GM12892 (cell line): ENCODE measurements at regions not wholly inside any gene's neighbourhood (a gene's known extent, or its start where the extent isn't known, plus 50 kb on each side); places are given as distances from the start of the nearest gene placed in this dataset.

ENCODE experiments used
- POLR2A ChIP-seq: IDR thresholded peaks from 2 replicates; pipeline ENCODE4 v1.6.1; 2011; ENCODE audit warnings: low read depth, low read length, control low read depth
- POLR2AphosphoS5 ChIP-seq: IDR thresholded peaks from 2 replicates; pipeline ENCODE4 v1.6.1; 2011; ENCODE audit warnings: low read depth, low read length, control low read depth
- TAF1 ChIP-seq: IDR thresholded peaks from 2 replicates; pipeline ENCODE4 v1.6.1; 2011; ENCODE audit warnings: low read depth, mild to moderate bottlenecking, control low read depth, low read length, borderline replicate concordance

DNA sequence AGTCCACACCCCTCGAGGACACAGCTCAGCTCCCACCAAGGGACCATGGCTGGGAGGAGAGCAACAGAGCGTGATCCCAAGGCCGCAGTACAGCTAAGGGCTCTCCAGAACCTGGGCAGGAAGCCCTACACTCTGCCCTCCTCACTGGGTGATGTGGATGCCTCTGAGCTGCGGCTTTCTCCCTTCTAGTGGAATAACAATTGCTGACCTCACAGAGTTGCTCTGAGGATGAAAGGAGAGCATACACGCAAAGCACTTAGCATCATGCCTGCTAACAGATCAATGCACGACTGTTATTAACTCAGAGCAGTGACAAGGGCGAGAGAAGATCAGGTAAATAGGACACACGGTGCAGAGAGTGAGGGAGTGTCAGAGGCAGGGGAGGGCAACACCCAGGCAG is 74.2 kb downstream of the ZFP36L2 start:
- no peak for TF ChIP-seq POLR2AphosphoS5
- TF ChIP-seq POLR2A = no peak
- TF ChIP-seq TAF1 = no peak
